Lower leg skin (tissue), 3 donors: ENCODE measurements at regions not wholly inside any gene's neighbourhood (a gene's known extent, or its start where the extent isn't known, plus 50 kb on each side); places are given as distances from the start of the nearest gene placed in this dataset.

Source experiments
- CTCF ChIP-seq, 3 donors: fragments of 450-650 bp; IDR thresholded peaks; one replicate each; pipeline ENCODE4 v1.5.1; 2016; ENCODE audit warnings: antibody characterized with exemption in 3 of 3, mild to moderate bottlenecking in 3 of 3, moderate library complexity in 2 of 3
- POLR2A ChIP-seq, 2 donors: fragments of 450-650 bp; IDR thresholded peaks; one replicate each; pipeline ENCODE4 v1.6.1; 2016 to 2017; ENCODE audit warnings: antibody characterized with exemption in 2 of 2, mild to moderate bottlenecking in 1 of 2, moderate library complexity in 1 of 2

GRCh38 chr11:41612415-41612814 is 153.0 kb upstream of the LRRC4C start:
- TF ChIP-seq CTCF (IDR thresholded peaks at IDR 0.05) (no peak), POLR2A (IDR thresholded peaks at IDR 0.05) (no peak)
